Suprapubic skin (tissue), 4 donors: ENCODE measurements at regions not wholly inside any gene's neighbourhood (a gene's known extent, or its start where the extent isn't known, plus 50 kb on each side); places are given as distances from the start of the nearest gene placed in this dataset.

Source experiments
- CTCF ChIP-seq, 2 donors: fragments of 200-600 bp in 1 of 2; fragments of 450-650 bp in 1 of 2; sonication (generic) in 1 of 2; IDR thresholded peaks; one replicate each; pipeline ENCODE4 v1.5.1; 2016 to 2019; ENCODE audit warnings: antibody characterized with exemption in 2 of 2, mild to moderate bottlenecking in 1 of 2, moderate library complexity in 1 of 2
- EP300 ChIP-seq: sonication (generic); formaldehyde crosslinking; IDR thresholded peaks from one replicate; pipeline ENCODE4 v1.6.1; 2017; ENCODE audit warnings: antibody characterized with exemption
- POLR2A ChIP-seq, 2 donors: fragments of 450-650 bp; IDR thresholded peaks; one replicate each; pipeline ENCODE4 v1.6.1; 2017; ENCODE audit warnings: antibody characterized with exemption in 2 of 2, mild to moderate bottlenecking in 2 of 2, moderate library complexity in 2 of 2
- POLR2AphosphoS5 ChIP-seq, 3 donors: sonication (generic); formaldehyde crosslinking; IDR thresholded peaks; one replicate each; pipeline ENCODE4 v1.6.1; 2017; ENCODE audit warnings: antibody characterized with exemption in 3 of 3

GRCh38 chr3:124559846-124560574, 170.2 kb upstream of the UMPS start:
- TF ChIP-seq EP300 (no peak), POLR2A (IDR thresholded peaks at IDR 0.05) (no peak), CTCF (IDR thresholded peaks at IDR 0.05) (peak; percentile 43 to 88), POLR2AphosphoS5 (IDR thresholded peaks at IDR 0.05) (no peak)
